ENCODE measurements at regions not wholly inside any gene's neighbourhood (a gene's known extent, or its start where the extent isn't known, plus 50 kb on each side); places are given as distances from the start of the nearest gene placed in this dataset.

DNA sequence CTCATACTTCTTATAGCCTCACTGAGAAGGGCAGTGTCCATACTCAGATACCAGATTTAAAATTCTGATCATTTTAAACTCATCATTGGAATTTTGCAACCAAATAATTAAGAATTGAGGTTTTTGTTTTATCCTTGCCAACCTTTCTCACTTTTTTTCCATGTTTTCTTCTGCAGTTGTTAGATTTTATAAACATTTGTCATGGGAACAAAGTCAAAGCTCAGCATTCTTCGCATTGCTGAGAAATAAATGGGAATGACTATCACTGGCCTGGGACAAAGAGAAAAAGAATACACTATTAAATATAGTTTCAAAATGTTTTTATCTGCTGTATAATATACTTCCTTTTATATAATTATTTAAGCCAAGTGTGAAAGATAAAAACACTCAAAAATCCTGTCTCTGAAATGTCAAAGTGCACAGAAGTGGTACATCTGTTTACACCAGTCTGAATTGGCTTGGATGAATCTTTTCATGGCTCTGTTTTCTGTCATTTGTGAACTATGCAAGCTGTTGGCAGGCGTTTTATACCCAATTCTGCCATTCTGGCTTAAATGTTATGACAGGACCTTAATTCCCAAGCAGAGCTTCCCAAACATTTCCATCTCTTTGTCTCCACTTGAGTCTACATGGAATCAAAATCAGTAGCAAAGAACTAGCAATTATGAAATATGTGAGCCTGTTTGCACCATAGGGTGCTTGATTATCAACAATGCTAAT, 249.3 kb upstream of the SYT4 start:
- TF ChIP-seq, protein P1, sequence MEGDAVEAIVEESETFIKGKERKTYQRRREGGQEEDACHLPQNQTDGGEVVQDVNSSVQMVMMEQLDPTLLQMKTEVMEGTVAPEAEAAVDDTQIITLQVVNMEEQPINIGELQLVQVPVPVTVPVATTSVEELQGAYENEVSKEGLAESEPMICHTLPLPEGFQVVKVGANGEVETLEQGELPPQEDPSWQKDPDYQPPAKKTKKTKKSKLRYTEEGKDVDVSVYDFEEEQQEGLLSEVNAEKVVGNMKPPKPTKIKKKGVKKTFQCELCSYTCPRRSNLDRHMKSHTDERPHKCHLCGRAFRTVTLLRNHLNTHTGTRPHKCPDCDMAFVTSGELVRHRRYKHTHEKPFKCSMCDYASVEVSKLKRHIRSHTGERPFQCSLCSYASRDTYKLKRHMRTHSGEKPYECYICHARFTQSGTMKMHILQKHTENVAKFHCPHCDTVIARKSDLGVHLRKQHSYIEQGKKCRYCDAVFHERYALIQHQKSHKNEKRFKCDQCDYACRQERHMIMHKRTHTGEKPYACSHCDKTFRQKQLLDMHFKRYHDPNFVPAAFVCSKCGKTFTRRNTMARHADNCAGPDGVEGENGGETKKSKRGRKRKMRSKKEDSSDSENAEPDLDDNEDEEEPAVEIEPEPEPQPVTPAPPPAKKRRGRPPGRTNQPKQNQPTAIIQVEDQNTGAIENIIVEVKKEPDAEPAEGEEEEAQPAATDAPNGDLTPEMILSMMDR (IDR thresholded peaks at IDR 0.05), result no peak
- no peak for TF ChIP-seq POLR2A (IDR thresholded peaks at IDR 0.05)
